ENCODE measurements at regions not wholly inside any gene's neighbourhood (a gene's known extent, or its start where the extent isn't known, plus 50 kb on each side); places are given as distances from the start of the nearest gene placed in this dataset.
A peak's percentile ranks its signal among the peaks of the same experiment; 100 is the strongest.

GRCh38 chr2:120552800-120553481 is 182.7 kb upstream of the GLI2 start:
- no peak overlapping the region for H3K4me3 Mint-ChIP-seq

GRCh38 chr2:120554625-120555032 is 181.0 kb upstream of the GLI2 start:
- peaks cover 25% of the 10 kb centered on the region for H3K27me3 Mint-ChIP-seq (ENCODE audit: low read depth)
- no peak overlapping the region for H3K4me3 Mint-ChIP-seq
- no peak overlapping the region for H3K27ac Mint-ChIP-seq
- H3K9me3 Mint-ChIP-seq, result no peaks in the 10 kb centered on the region
- no peak for ATAC-seq (replicated peaks in 1 of 2)
- DNase-seq, result no peak
- peaks cover 8% of the 10 kb centered on the region for H3K4me1 Mint-ChIP-seq (ENCODE audit: low read depth)
- H3K36me3 Mint-ChIP-seq (ENCODE audit: insufficient read depth in 2 of 2), result no peaks in the 10 kb centered on the region

More at GRCh38 chr2:120552800-120553481, 182.7 kb upstream of the GLI2 start:
- peak; percentile 47 to 60 for ATAC-seq (replicated peaks in 1 of 2)
- Mint-ChIP-seq H3K27me3 (ENCODE audit: low read depth) (peaks cover 20% of the 10 kb centered on the region), H3K27ac (no peak overlapping the region), H3K36me3 (ENCODE audit: insufficient read depth in 2 of 2) (no peaks in the 10 kb centered on the region), H3K9me3 (no peaks in the 10 kb centered on the region), H3K4me1 (ENCODE audit: low read depth) (peaks cover 8% of the 10 kb centered on the region)
- peak; percentile 37 to 49 for DNase-seq

GRCh38 chr2:120555092-120555491 is 180.6 kb upstream of the GLI2 start:
- Mint-ChIP-seq H3K4me1 (ENCODE audit: low read depth) (peaks cover 8% of the 10 kb centered on the region), H3K4me3 (no peak overlapping the region), H3K27me3 (ENCODE audit: low read depth) (peaks cover 25% of the 10 kb centered on the region), H3K9me3 (no peaks in the 10 kb centered on the region), H3K36me3 (ENCODE audit: insufficient read depth in 2 of 2) (no peaks in the 10 kb centered on the region), H3K27ac (no peak overlapping the region)
- DNase-seq (no peak), ATAC-seq (replicated peaks in 1 of 2) (no peak)

- peaks cover 25% of the 10 kb centered on the region for H3K27me3 Mint-ChIP-seq (ENCODE audit: low read depth)
- ATAC-seq (replicated peaks in 1 of 2) (no peak), DNase-seq (no peak)
- H3K9me3 Mint-ChIP-seq, result no peaks in the 10 kb centered on the region
- H3K4me3 Mint-ChIP-seq, result no peak overlapping the region
- peaks cover 8% of the 10 kb centered on the region for H3K4me1 Mint-ChIP-seq (ENCODE audit: low read depth)
- no peak overlapping the region for H3K27ac Mint-ChIP-seq
- no peaks in the 10 kb centered on the region for H3K36me3 Mint-ChIP-seq (ENCODE audit: insufficient read depth in 2 of 2)
Measured at GRCh38 chr2:120556911-120557310, 178.8 kb upstream of the GLI2 start.

- Mint-ChIP-seq H3K4me3 (no peak overlapping the region), H3K27ac (no peak overlapping the region), H3K36me3 (ENCODE audit: insufficient read depth in 2 of 2) (no peaks in the 10 kb centered on the region), H3K27me3 (ENCODE audit: low read depth) (peaks cover 9% of the 10 kb centered on the region), H3K4me1 (ENCODE audit: low read depth) (no peaks in the 10 kb centered on the region), H3K9me3 (no peaks in the 10 kb centered on the region)
- ATAC-seq (replicated peaks in 1 of 2), result no peak
- no peak for DNase-seq
Measured at GRCh38 chr2:120558847-120559246, 176.8 kb upstream of the GLI2 start.

- no peaks in the 10 kb centered on the region for H3K4me1 Mint-ChIP-seq (ENCODE audit: low read depth)
- peaks cover 9% of the 10 kb centered on the region for H3K27me3 Mint-ChIP-seq (ENCODE audit: low read depth)
- DNase-seq (no peak), ATAC-seq (replicated peaks in 1 of 2) (no peak)
- no peak overlapping the region for H3K27ac Mint-ChIP-seq
- H3K4me3 Mint-ChIP-seq, result no peak overlapping the region
- no peaks in the 10 kb centered on the region for H3K9me3 Mint-ChIP-seq
- H3K36me3 Mint-ChIP-seq (ENCODE audit: insufficient read depth in 2 of 2), result no peaks in the 10 kb centered on the region
Measured at GRCh38 chr2:120559401-120559800, 176.3 kb upstream of the GLI2 start.

GRCh38 chr2:120560330-120560729 is 175.3 kb upstream of the GLI2 start:
- Mint-ChIP-seq H3K36me3 (ENCODE audit: insufficient read depth in 2 of 2) (no peaks in the 10 kb centered on the region), H3K27me3 (ENCODE audit: low read depth) (peaks cover 9% of the 10 kb centered on the region), H3K4me1 (ENCODE audit: low read depth) (no peaks in the 10 kb centered on the region), H3K4me3 (no peak overlapping the region), H3K9me3 (no peaks in the 10 kb centered on the region), H3K27ac (no peak overlapping the region)
- no peak for DNase-seq
- no peak for ATAC-seq (replicated peaks in 1 of 2)

GRCh38 chr2:120561379-120562035 is 174.2 kb upstream of the GLI2 start:
- no peaks in the 10 kb centered on the region for H3K9me3 Mint-ChIP-seq
- H3K4me1 Mint-ChIP-seq (ENCODE audit: low read depth), result no peaks in the 10 kb centered on the region
- DNase-seq, result no peak
- H3K27ac Mint-ChIP-seq, result no peak overlapping the region
- no peak overlapping the region for H3K4me3 Mint-ChIP-seq
- no peak for ATAC-seq (replicated peaks in 1 of 2)
- H3K27me3 Mint-ChIP-seq (ENCODE audit: low read depth), result peaks cover 9% of the 10 kb centered on the region
- no peaks in the 10 kb centered on the region for H3K36me3 Mint-ChIP-seq (ENCODE audit: insufficient read depth in 2 of 2)

GRCh38 chr2:120562218-120563005 is 173.3 kb upstream of the GLI2 start:
- Mint-ChIP-seq H3K27ac (no peak overlapping the region), H3K4me3 (no peak overlapping the region), H3K27me3 (ENCODE audit: low read depth) (peaks cover 9% of the 10 kb centered on the region), H3K4me1 (ENCODE audit: low read depth) (no peaks in the 10 kb centered on the region), H3K36me3 (ENCODE audit: insufficient read depth in 2 of 2) (no peaks in the 10 kb centered on the region), H3K9me3 (no peaks in the 10 kb centered on the region)
- DNase-seq, result no peak
- no peak for ATAC-seq (replicated peaks in 1 of 2)

GRCh38 chr2:120563616-120564015 is 172.1 kb upstream of the GLI2 start:
- Mint-ChIP-seq H3K27ac (no peak overlapping the region), H3K9me3 (no peaks in the 10 kb centered on the region), H3K27me3 (ENCODE audit: low read depth) (no peaks in the 10 kb centered on the region), H3K4me1 (ENCODE audit: low read depth) (no peaks in the 10 kb centered on the region), H3K4me3 (no peak overlapping the region), H3K36me3 (ENCODE audit: insufficient read depth in 2 of 2) (no peaks in the 10 kb centered on the region)
- ATAC-seq (replicated peaks in 1 of 2) (no peak), DNase-seq (no peak)

GRCh38 chr2:120564213-120565094 is 171.2 kb upstream of the GLI2 start:
- Mint-ChIP-seq H3K27me3 (ENCODE audit: low read depth) (no peaks in the 10 kb centered on the region), H3K36me3 (ENCODE audit: insufficient read depth in 2 of 2) (no peaks in the 10 kb centered on the region), H3K9me3 (no peaks in the 10 kb centered on the region), H3K4me3 (no peak overlapping the region), H3K27ac (no peak overlapping the region), H3K4me1 (ENCODE audit: low read depth) (no peaks in the 10 kb centered on the region)
- DNase-seq, result no peak
- ATAC-seq (replicated peaks in 1 of 2), result no peak

GRCh38 chr2:120565095-120565460 is 170.6 kb upstream of the GLI2 start:
- Mint-ChIP-seq H3K4me1 (ENCODE audit: low read depth) (no peaks in the 10 kb centered on the region), H3K4me3 (no peak overlapping the region), H3K36me3 (ENCODE audit: insufficient read depth in 2 of 2) (no peaks in the 10 kb centered on the region), H3K9me3 (no peaks in the 10 kb centered on the region), H3K27ac (no peak overlapping the region), H3K27me3 (ENCODE audit: low read depth) (no peaks in the 10 kb centered on the region)
- no peak for DNase-seq
- ATAC-seq (replicated peaks in 1 of 2), result no peak

- Mint-ChIP-seq H3K27ac (no peak overlapping the region), H3K36me3 (ENCODE audit: insufficient read depth in 2 of 2) (no peaks in the 10 kb centered on the region), H3K4me1 (ENCODE audit: low read depth) (no peaks in the 10 kb centered on the region), H3K27me3 (ENCODE audit: low read depth) (no peaks in the 10 kb centered on the region), H3K9me3 (no peaks in the 10 kb centered on the region), H3K4me3 (no peak overlapping the region)
- no peak for DNase-seq
- no peak for ATAC-seq (replicated peaks in 1 of 2)
Measured at GRCh38 chr2:120565929-120566328, 169.7 kb upstream of the GLI2 start.
